Activated T-cell treated with anti-CD3 and anti-CD28 coated beads, Interleukin-2, amount 50 U/mL, for 1 hour (primary cell): ENCODE measurements at regions not wholly inside any gene's neighbourhood (a gene's known extent, or its start where the extent isn't known, plus 50 kb on each side); places are given as distances from the start of the nearest gene placed in this dataset.
"Not testable (repeated sequence)": the region's sequence is repeated elsewhere in the genome, so short reads cannot be mapped to it uniquely, and the experiment has no call there.

ENCODE experiments used
- DNase-seq: peaks from one replicate; pipeline ENCODE4 v3.0.0-alpha.2; 2020

DNA sequence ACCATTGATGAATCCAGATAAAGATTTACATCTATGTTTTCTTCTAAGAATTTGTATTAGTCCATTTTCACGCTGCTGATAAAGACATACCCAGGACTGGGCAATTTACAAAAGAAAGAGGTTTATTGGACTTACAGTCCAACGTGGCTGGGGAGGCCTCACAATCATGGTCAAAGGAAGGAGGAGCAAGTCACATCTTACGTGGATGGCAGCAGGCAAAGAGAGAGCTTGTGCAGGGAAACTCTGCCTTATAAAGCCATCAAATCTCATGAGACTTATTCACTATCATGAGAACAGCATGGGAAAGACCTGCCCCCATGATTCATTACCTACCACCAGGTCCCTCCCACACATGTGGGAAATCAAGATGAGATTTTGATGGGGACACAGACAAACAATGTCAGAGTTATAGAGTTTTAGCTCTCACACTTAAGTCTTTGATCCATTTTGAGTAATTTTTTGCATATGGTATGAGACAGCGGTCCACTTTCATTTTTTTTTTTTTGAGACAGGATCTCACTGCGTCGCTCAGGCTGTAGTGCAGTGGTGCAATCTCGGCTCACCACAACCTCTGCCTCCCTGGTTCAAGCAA, 53.5 kb upstream of the JADE2 start:
- not testable (repeated sequence) for DNase-seq

DNA sequence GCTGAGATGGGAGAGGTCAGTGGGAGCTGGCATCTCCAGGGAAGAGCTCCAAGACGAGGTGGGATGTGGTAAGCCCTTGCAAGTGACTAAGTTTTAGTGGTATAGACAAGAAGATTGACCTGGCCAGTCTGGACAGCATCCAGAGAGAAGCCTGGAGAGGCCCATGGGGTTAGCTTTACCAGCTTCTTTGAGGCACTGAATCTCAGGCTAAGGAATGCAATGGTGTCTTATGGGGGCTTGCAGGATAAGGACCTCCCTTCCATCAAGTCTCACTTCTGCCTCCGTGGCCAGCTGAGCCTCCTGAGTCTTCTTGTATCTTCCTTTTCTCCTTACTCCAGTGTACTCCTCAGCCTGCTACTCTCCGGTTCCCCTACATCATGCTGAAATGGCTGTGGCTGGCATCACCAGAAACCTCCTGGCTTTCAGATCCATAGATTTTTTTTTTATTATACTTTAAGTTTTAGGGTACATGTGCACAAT, 56.5 kb upstream of the JADE2 start:
- no peak for DNase-seq

DNA sequence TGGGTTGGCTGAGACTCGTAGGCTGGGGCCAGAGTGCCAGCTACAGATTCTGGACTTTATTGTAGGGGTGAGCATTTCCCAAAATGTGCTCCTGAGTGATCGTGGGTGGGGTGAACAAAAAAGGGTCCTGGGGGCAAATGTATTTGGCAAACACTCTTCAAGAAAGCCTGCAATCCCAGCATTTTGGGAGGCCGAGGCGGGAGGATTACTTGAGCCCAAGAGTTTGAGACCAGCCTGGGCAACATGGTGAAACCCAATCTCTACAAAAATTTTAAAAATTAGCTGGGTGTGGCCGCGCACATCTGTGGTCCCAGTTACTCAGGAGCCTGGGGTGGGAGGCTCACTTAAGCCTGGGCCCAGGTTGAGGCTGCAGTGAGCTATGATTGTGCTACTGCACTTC, 55.5 kb upstream of the CDKN2AIPNL start:
- DNase-seq, result no peak

GRCh38 chr5:134466241-134467069, 54.8 kb upstream of the CDKN2AIPNL start:
- peak; percentile 42 for DNase-seq

DNA sequence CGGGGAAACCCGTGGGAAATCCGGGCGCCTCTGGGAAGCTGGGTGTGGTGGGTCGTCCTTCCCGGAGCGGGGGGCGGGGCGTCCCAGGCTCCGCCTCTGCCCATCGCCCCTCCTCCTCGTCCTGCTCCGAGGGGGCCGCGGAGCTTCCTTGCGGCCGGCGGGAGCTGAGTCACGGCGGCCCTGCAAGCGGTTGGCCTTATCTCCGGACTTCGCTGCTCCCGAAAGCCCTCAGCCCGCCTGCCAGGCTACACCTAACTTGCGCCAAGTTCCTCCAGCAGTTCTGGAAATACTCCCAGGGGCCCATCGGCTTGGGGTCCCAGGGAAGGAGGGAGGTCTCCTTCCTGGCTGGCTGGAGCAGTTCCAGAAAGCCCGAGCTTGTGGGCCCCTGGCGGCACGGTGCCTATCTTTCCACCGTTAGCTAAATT, 54.1 kb upstream of the CDKN2AIPNL start:
- DNase-seq, result peak; percentile 63

- DNase-seq, result no peak
These were observed 53.5 kb upstream of the CDKN2AIPNL start for GRCh38 chr5:134464988-134465815.

GRCh38 chr5:134463991-134464760, 52.5 kb upstream of the CDKN2AIPNL start:
- DNase-seq, result no peak

- no peak for DNase-seq
These were observed 51.6 kb upstream of the CDKN2AIPNL start for GRCh38 chr5:134463176-134463720.

DNA sequence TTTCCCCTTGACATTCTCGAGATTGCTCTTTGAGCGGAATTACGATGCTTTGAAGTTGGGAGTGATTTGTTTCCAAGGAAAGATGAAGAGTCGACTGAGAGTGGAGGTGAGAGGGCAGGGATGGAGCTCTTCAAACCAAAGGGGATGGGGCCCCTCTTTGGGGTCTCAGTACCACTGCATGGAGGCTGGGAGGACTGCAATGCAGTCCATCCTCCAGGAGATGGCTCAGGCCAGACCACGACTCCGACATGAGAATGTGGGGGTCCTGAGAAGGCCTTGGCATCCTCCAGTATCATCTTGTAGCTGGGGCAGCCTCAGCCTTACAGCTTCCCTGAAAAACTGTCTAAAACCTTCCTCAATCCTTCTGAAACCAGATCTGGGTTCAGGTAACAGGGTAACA, 51.1 kb upstream of the CDKN2AIPNL start:
- no peak for DNase-seq

DNA sequence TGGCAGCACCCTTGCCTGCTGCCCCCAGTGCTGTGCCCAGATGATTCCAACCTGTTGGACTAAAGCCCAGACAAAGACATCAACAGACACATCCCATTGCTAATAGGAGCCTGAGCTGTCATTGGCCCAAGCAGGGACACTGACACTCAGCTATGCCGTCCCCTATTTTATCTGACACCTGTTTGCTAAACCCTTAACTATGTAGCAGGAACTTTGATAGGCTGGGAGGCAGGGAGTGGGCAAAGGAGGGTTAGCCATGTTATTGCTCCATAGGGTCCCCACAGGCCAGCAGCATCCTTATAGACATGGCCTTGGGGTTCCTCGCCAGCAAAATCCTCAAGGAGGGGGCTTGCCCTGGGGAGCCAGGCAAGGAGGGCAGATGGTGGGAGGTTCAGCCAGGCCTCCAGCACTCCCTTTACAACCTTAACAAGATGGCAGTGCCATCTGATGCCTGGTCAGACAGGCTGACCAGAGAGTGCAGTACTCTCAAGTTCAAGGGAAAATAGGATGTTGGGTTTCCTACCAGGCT, 50.4 kb upstream of the CDKN2AIPNL start:
- no peak for DNase-seq
